ENCODE measurements at regions not wholly inside any gene's neighbourhood (a gene's known extent, or its start where the extent isn't known, plus 50 kb on each side); places are given as distances from the start of the nearest gene placed in this dataset.

DNA sequence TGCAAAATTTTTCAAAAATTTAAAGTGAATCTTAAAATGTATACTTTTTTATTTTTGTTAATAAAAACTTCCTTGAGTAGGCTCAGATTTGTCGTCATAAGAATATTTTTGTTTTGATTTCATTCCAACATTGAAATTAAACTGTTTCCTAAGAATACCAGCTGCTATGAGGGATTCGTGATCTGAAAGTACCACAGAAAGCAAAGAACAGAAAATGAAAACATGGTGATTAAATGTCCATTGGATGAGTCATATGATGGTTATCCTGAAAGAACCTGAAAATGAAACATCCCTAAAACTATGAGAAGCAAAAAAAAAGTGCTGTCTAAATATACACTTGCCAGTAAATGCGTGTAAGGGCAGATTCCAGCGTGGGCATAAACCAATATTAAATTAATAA lies 143.8 kb downstream of the GMNC start (continued):
- TF ChIP-seq AR (CRISPR knock-in tag; IDR thresholded peaks at IDR 0.05) (no peak), ZNF138 (CRISPR knock-in tag; conservative IDR thresholded peaks at IDR 0.05) (no peak), SP1 (CRISPR knock-in tag; conservative IDR thresholded peaks at IDR 0.05) (no peak), ZNF281 (CRISPR knock-in tag; IDR thresholded peaks at IDR 0.05) (no peak), PRDM15 (CRISPR knock-in tag; IDR thresholded peaks at IDR 0.05) (no peak)
- TF ChIP-seq, protein P1, sequence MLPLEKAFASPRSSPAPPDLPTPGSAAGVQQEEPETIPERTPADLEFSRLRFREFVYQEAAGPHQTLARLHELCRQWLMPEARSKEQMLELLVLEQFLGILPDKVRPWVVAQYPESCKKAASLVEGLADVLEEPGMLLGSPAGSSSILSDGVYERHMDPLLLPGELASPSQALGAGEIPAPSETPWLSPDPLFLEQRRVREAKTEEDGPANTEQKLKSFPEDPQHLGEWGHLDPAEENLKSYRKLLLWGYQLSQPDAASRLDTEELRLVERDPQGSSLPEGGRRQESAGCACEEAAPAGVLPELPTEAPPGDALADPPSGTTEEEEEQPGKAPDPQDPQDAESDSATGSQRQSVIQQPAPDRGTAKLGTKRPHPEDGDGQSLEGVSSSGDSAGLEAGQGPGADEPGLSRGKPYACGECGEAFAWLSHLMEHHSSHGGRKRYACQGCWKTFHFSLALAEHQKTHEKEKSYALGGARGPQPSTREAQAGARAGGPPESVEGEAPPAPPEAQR (CRISPR knock-in tag; IDR thresholded peaks at IDR 0.05): no peak
- TF ChIP-seq, protein P2, sequence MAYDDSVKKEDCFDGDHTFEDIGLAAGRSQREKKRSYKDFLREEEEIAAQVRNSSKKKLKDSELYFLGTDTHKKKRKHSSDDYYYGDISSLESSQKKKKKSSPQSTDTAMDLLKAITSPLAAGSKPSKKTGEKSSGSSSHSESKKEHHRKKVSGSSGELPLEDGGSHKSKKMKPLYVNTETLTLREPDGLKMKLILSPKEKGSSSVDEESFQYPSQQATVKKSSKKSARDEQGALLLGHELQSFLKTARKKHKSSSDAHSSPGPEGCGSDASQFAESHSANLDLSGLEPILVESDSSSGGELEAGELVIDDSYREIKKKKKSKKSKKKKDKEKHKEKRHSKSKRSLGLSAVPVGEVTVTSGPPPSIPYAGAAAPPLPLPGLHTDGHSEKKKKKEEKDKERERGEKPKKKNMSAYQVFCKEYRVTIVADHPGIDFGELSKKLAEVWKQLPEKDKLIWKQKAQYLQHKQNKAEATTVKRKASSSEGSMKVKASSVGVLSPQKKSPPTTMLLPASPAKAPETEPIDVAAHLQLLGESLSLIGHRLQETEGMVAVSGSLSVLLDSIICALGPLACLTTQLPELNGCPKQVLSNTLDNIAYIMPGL (CRISPR knock-in tag; IDR thresholded peaks at IDR 0.05): no peak

GRCh38 chr3:190718097-190718496 lies 144.4 kb downstream of the GMNC start:
- no peak overlapping the region for H3K4me3 Mint-ChIP-seq
- H3K36me3 Mint-ChIP-seq: no peaks in the 10 kb centered on the region
- CTCF ChIA-PET: no interaction called here
- TF ChIP-seq ZNF532 (CRISPR knock-in tag; IDR thresholded peaks at IDR 0.05; ENCODE audit: borderline replicate concordance): no peak
- TF ChIP-seq, protein P3, sequence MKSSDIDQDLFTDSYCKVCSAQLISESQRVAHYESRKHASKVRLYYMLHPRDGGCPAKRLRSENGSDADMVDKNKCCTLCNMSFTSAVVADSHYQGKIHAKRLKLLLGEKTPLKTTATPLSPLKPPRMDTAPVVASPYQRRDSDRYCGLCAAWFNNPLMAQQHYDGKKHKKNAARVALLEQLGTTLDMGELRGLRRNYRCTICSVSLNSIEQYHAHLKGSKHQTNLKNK (CRISPR knock-in tag; IDR thresholded peaks at IDR 0.05): no peak
- no peak for TF ChIP-seq E2F1 (CRISPR knock-in tag; IDR thresholded peaks at IDR 0.05)
- ATAC-seq (peak; percentile 96), DNase-seq (ENCODE audit: low spot score) (peak; percentile 16)
- peaks cover 9% of the 10 kb centered on the region for H3K4me1 Mint-ChIP-seq
- no peaks in the 10 kb centered on the region for H3K9me3 Mint-ChIP-seq
- no peaks in the 10 kb centered on the region for H3K27me3 Mint-ChIP-seq (ENCODE audit: low read depth)
- POLR2A ChIA-PET: no interaction called here
- H3K27ac Mint-ChIP-seq: no peak overlapping the region

Data from WTC11 (cell line).